Vagina (tissue), 2 donors: ENCODE measurements at regions not wholly inside any gene's neighbourhood (a gene's known extent, or its start where the extent isn't known, plus 50 kb on each side); places are given as distances from the start of the nearest gene placed in this dataset.

ENCODE experiments used
- DNase-seq, 2 donors: peaks; one replicate each; pipeline ENCODE4 v3.0.0-alpha.2; 2017; ENCODE audit errors: extremely low spot score in 2 of 2
- H3K27ac ChIP-seq: fragments of 200-600 bp; sonication (generic); one replicate; pipeline ENCODE4 v1.5.1; 2019
- H3K27me3 ChIP-seq: fragments of 200-600 bp; sonication (generic); one replicate; pipeline ENCODE4 v1.5.1; 2019
- H3K36me3 ChIP-seq, 2 donors: fragments of 200-600 bp; sonication (generic); one replicate each; pipeline ENCODE4 v1.5.1; 2017 to 2019
- H3K4me1 ChIP-seq: fragments of 200-600 bp; sonication (generic); one replicate; pipeline ENCODE4 v1.5.1; 2019
- H3K4me3 ChIP-seq, 2 donors: fragments of 200-600 bp; sonication (generic); 1 replicate in 1 of 2; 2 replicates in 1 of 2; pipeline ENCODE4 v1.5.1; 2016 to 2019
- H3K9me3 ChIP-seq: fragments of 200-600 bp; sonication (generic); one replicate; pipeline ENCODE4 v1.5.1; 2019
- POLR2A ChIP-seq, 2 donors: fragments of 450-650 bp; IDR thresholded peaks; one replicate each; pipeline ENCODE4 v1.6.1; 2017; ENCODE audit warnings: antibody characterized with exemption in 2 of 2, mild to moderate bottlenecking in 2 of 2, moderate library complexity in 2 of 2
- POLR2AphosphoS5 ChIP-seq, 2 donors: sonication (generic); formaldehyde crosslinking; IDR thresholded peaks; one replicate each; pipeline ENCODE4 v1.9.0; 2017; ENCODE audit warnings: antibody characterized with exemption in 2 of 2, mild to moderate bottlenecking in 2 of 2, low read depth in 1 of 2; ENCODE audit not compliant: insufficient read depth in 1 of 2
- intact Hi-C: fragments of 100-400 bp; cut with DNase I; formaldehyde crosslinking; loops from one replicate; pipeline ENCODE4 v1.15.1; 2023
- TF ChIP-seq, protein P1 (sequence below), 3 experiments: fragments of 450-650 bp in 2 of 3; fragments of 200-600 bp in 1 of 3; sonication (generic) in 1 of 3; IDR thresholded peaks; one replicate each; pipeline ENCODE4 v1.5.1; 2017 to 2019; ENCODE audit warnings: antibody characterized with exemption in 3 of 3, mild to moderate bottlenecking in 2 of 3, moderate library complexity in 2 of 3

- Histone ChIP-seq H3K27ac (no peak overlapping the region), H3K36me3 (no peaks in the 10 kb centered on the region), H3K4me1 (peaks cover 17% of the 10 kb centered on the region), H3K9me3 (no peaks in the 10 kb centered on the region), H3K4me3 (no peak overlapping the region), H3K27me3 (no peaks in the 10 kb centered on the region)
- intact Hi-C loops, result no loop called here
- TF ChIP-seq POLR2A (IDR thresholded peaks at IDR 0.05), result no peak
- peak in 1 of 2 donors; percentile 11 for TF ChIP-seq POLR2AphosphoS5 (IDR thresholded peaks at IDR 0.05; ENCODE audit: insufficient read depth in 1 of 2, low read depth in 1 of 2)
- TF ChIP-seq, protein P1, sequence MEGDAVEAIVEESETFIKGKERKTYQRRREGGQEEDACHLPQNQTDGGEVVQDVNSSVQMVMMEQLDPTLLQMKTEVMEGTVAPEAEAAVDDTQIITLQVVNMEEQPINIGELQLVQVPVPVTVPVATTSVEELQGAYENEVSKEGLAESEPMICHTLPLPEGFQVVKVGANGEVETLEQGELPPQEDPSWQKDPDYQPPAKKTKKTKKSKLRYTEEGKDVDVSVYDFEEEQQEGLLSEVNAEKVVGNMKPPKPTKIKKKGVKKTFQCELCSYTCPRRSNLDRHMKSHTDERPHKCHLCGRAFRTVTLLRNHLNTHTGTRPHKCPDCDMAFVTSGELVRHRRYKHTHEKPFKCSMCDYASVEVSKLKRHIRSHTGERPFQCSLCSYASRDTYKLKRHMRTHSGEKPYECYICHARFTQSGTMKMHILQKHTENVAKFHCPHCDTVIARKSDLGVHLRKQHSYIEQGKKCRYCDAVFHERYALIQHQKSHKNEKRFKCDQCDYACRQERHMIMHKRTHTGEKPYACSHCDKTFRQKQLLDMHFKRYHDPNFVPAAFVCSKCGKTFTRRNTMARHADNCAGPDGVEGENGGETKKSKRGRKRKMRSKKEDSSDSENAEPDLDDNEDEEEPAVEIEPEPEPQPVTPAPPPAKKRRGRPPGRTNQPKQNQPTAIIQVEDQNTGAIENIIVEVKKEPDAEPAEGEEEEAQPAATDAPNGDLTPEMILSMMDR (IDR thresholded peaks at IDR 0.05), result peak in 1 of 3 experiments; percentile 21
- no peak for DNase-seq
Measured at GRCh38 chr2:136384531-136385303, 266.8 kb upstream of the CXCR4 start.

DNA sequence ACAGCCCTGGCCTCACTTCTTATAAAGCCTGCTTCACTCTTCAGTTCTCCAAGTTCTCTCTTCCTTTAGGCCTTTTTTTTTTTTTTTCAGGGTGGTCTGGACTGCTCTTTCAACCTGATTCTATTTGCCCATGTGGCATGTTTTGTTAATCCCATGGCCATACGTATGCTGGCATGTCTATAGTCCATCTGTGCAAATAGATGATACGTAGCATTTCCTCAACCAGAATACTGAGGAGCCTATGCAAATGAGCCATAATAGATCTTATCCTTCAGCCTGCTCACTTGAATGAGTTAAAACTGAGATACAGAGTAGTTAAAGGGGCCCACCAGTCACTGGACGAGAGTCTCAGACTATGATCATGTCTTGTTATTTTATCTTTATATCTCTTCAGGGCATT is 265.2 kb upstream of the CXCR4 start:
- H3K9me3 ChIP-seq, result no peaks in the 10 kb centered on the region

DNA sequence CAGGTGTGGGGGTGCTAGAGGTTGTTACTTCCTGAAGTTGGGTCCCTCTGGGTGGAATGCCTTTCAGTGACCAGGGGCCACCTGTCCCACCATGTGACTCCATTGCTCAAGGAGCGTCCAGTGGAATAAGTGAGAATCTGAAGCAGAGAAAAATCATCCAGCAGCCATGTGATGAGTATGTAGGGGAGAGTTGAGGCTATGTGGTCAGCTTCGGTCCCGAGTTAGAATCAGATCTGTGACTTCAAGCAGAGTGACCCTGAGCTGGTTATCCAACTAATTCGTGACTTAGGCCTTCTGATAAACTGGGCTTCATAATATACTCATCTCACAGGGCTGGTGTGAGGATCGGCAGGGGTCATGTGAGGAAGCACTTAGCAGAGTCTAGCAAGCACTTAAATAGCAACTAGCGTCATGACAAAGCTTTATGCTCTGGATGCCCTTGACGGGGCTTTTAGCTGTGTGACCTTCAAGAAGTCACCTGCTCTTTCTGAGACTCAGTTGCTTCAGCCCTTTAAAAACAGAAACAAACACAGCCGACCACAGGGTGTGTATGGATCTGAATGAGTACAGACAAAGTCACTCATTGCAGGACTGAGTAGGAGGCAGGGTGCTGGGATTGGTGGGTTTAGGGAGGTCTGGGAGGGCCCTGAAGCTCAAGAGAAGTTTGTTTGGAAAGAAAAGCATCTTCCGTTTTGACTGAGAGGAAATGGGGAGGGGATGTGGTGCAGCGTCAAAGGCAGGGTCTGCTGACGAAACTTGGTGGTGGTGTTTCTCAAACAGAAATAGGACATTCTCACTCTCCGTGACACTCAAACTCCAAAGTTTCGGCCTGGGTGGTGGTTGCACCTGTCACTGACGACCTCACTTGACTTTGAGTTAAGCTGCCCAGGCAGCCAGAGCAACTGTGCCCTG is 264.0 kb upstream of the CXCR4 start:
- H3K27me3 ChIP-seq, result no peaks in the 10 kb centered on the region
- no peak overlapping the region for H3K27ac ChIP-seq
- no peaks in the 10 kb centered on the region for H3K9me3 ChIP-seq
- intact Hi-C loops, result no loop called here
- no peak for TF ChIP-seq POLR2AphosphoS5 (IDR thresholded peaks at IDR 0.05; ENCODE audit: insufficient read depth in 1 of 2, low read depth in 1 of 2)
- TF ChIP-seq POLR2A (IDR thresholded peaks at IDR 0.05), result no peak
- H3K36me3 ChIP-seq, result no peaks in the 10 kb centered on the region
- H3K4me1 ChIP-seq, result peaks cover 22% of the 10 kb centered on the region
- no peak overlapping the region for H3K4me3 ChIP-seq
- no peak for DNase-seq

More for the DNA sequence above, 265.2 kb upstream of the CXCR4 start:
- no peak for DNase-seq
- H3K27me3 ChIP-seq, result no peaks in the 10 kb centered on the region
- H3K4me1 ChIP-seq, result peaks cover 17% of the 10 kb centered on the region
- TF ChIP-seq POLR2A (IDR thresholded peaks at IDR 0.05), result no peak
- no peak for TF ChIP-seq POLR2AphosphoS5 (IDR thresholded peaks at IDR 0.05; ENCODE audit: insufficient read depth in 1 of 2, low read depth in 1 of 2)
- TF ChIP-seq, protein P1 (IDR thresholded peaks at IDR 0.05), result no peak
- no peak overlapping the region for H3K4me3 ChIP-seq
- H3K36me3 ChIP-seq, result no peaks in the 10 kb centered on the region
- H3K27ac ChIP-seq, result no peak overlapping the region
- intact Hi-C loops, result no loop called here

GRCh38 chr2:136381245-136381644 is 263.3 kb upstream of the CXCR4 start:
- no peak overlapping the region for H3K27ac ChIP-seq
- H3K4me3 ChIP-seq, result no peak overlapping the region
- DNase-seq, result peak in 1 of 2 donors; percentile 49
- H3K27me3 ChIP-seq, result no peaks in the 10 kb centered on the region
- no peaks in the 10 kb centered on the region for H3K36me3 ChIP-seq
- TF ChIP-seq POLR2AphosphoS5 (IDR thresholded peaks at IDR 0.05; ENCODE audit: insufficient read depth in 1 of 2, low read depth in 1 of 2), result no peak
- TF ChIP-seq, protein P1 (IDR thresholded peaks at IDR 0.05), result no peak
- no peak for TF ChIP-seq POLR2A (IDR thresholded peaks at IDR 0.05)
- intact Hi-C loops, result no loop called here
- no peaks in the 10 kb centered on the region for H3K9me3 ChIP-seq
- peaks cover 28% of the 10 kb centered on the region for H3K4me1 ChIP-seq

DNA sequence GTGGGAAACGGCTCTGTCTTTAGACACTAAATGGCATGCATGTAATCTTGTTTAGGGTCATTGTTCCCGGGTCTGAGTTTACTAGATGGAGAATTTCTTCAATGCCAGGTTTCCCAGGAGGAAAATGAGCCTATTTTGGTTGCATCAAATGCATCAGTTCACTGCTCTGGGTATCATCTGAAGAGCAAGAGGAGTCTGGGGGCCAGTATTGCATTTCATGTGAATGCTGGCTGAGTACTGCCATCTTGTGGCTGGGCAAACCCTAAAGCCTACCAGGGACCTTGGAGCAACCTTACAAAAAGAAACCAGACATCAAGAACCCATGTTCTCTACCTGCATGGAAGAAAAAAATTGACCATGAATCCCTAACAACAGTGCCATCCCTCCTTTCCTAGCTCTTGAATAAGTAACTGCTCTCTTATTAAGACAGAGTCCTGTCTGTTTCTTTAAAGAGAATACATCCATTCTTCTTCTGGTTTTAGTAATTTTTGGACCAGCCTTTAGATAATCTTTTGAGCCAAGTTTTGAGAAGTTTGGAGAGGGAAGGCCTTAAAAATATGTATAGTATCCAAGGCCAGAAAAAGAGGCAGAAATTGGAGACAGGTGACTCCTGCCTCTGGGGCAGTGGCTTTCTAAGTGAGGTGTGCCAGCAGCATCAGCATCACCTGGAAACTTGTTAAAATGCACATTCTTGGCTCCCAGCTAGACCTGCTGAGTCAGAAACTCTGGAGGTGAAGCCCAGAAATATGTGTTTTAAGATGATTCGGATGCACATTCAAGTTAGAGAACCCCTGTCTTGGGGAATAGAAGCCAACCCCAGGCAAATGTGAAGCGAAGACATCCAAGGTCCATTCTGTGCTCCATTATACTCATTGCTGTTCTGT is 261.0 kb upstream of the CXCR4 start:
- Histone ChIP-seq H3K9me3 (no peaks in the 10 kb centered on the region), H3K4me3 (no peak overlapping the region), H3K27ac (no peak overlapping the region), H3K4me1 (peaks cover 11% of the 10 kb centered on the region), H3K36me3 (no peaks in the 10 kb centered on the region), H3K27me3 (no peaks in the 10 kb centered on the region)
- TF ChIP-seq, protein P1 (IDR thresholded peaks at IDR 0.05), result peak in 1 of 3 experiments; percentile 28
- TF ChIP-seq POLR2A (IDR thresholded peaks at IDR 0.05) (no peak), POLR2AphosphoS5 (IDR thresholded peaks at IDR 0.05; ENCODE audit: insufficient read depth in 1 of 2, low read depth in 1 of 2) (no peak)
- intact Hi-C loops, result no loop called here
- peak in 1 of 2 donors; percentile 37 for DNase-seq
